Smooth muscle cell (in vitro differentiated cells): ENCODE measurements at regions not wholly inside any gene's neighbourhood (a gene's known extent, or its start where the extent isn't known, plus 50 kb on each side); places are given as distances from the start of the nearest gene placed in this dataset.

ENCODE experiments used
- DNase-seq: peaks from one replicate; lab custom pipeline; 2025; ENCODE audit not compliant: unreplicated experiment; lab: John Stamatoyannopoulos, UW
- H2AFZ ChIP-seq: fragments of 200-600 bp; sonication (generic); 2 replicates; pipeline ENCODE4 v1.6.0; 2016; ENCODE audit warnings: antibody characterized with exemption, low read depth, mild to moderate bottlenecking
- H3F3A ChIP-seq: fragments of 200-600 bp; sonication (generic); 2 replicates; pipeline ENCODE4 v1.6.0; 2017; ENCODE audit warnings: antibody characterized with exemption, low read depth
- H3K27ac ChIP-seq: fragments of 200-600 bp; sonication (generic); 2 replicates; pipeline ENCODE4 v1.5.1; 2016; ENCODE audit warnings: low read depth, mild to moderate bottlenecking
- H3K27me3 ChIP-seq: fragments of 200-600 bp; sonication (generic); 2 replicates; pipeline ENCODE4 v1.6.1; 2016; ENCODE audit warnings: low read depth, mild to moderate bottlenecking
- H3K36me3 ChIP-seq: fragments of 200-600 bp; sonication (generic); 2 replicates; pipeline ENCODE4 v1.5.1; 2016; ENCODE audit warnings: low read depth
- H3K4me1 ChIP-seq: fragments of 200-600 bp; sonication (generic); 2 replicates; pipeline ENCODE4 v1.5.1; 2016; ENCODE audit warnings: low read depth
- H3K4me2 ChIP-seq: fragments of 200-600 bp; sonication (generic); 2 replicates; pipeline ENCODE4 v1.6.0; 2016; ENCODE audit warnings: mild to moderate bottlenecking
- H3K4me3 ChIP-seq: fragments of 200-600 bp; sonication (generic); 2 replicates; pipeline ENCODE4 v1.5.1; 2016; ENCODE audit warnings: mild to moderate bottlenecking
- H3K79me2 ChIP-seq: fragments of 200-600 bp; sonication (generic); 2 replicates; pipeline ENCODE4 v1.6.0; 2016; ENCODE audit warnings: low read depth, mild to moderate bottlenecking
- H3K9ac ChIP-seq: fragments of 200-600 bp; sonication (generic); 2 replicates; pipeline ENCODE4 v1.6.0; 2016; ENCODE audit warnings: low read depth
- H3K9me3 ChIP-seq: fragments of 200-600 bp; sonication (generic); replicated peaks from 2 replicates; pipeline ENCODE4 v1.5.1; 2016; ENCODE audit warnings: low read depth
- H4K20me1 ChIP-seq: fragments of 200-600 bp; sonication (generic); 2 replicates; pipeline ENCODE4 v1.6.0; 2016; ENCODE audit warnings: low read depth
- CTCF ChIP-seq: fragments of 200-600 bp; sonication (generic); IDR thresholded peaks from 2 replicates; pipeline ENCODE4 v1.5.1; 2017; ENCODE audit warnings: borderline replicate concordance, mild to moderate bottlenecking, antibody characterized with exemption; ENCODE audit not compliant: insufficient read depth, poor library complexity, severe bottlenecking
- WGBS: methylation state at CpG from one replicate; pipeline ENCODE4 v1.1.7; 2016; ENCODE audit warnings: low lambda C conversion rate; 5-methylcytosine and 5-hydroxymethylcytosine counted together

- Histone ChIP-seq H3K27me3 (no peaks in the 10 kb centered on the region), H3K79me2 (no peaks in the 10 kb centered on the region), H3K36me3 (no peaks in the 10 kb centered on the region), H3K4me2 (no peak overlapping the region), H2AFZ (no peak overlapping the region), H3K27ac (no peak overlapping the region), H3F3A (no peaks in the 10 kb centered on the region), H4K20me1 (no peaks in the 10 kb centered on the region), H3K9ac (no peak overlapping the region), H3K4me3 (no peak overlapping the region), H3K9me3 (no peaks in the 10 kb centered on the region), H3K4me1 (no peaks in the 10 kb centered on the region)
- DNase-seq: no peak
- WGBS: 71% methylated on average over 9 of the region's 9 CpGs
- no peak for TF ChIP-seq CTCF
Observed at GRCh38 chr16:11464241-11464640, 119.0 kb downstream of the RMI2 start.

- Histone ChIP-seq H2AFZ (no peak overlapping the region), H3K4me1 (no peaks in the 10 kb centered on the region), H3K9ac (no peak overlapping the region), H3K27ac (no peak overlapping the region), H3K27me3 (no peaks in the 10 kb centered on the region), H3K9me3 (no peaks in the 10 kb centered on the region), H3K36me3 (no peaks in the 10 kb centered on the region), H3K79me2 (no peaks in the 10 kb centered on the region), H3K4me2 (no peak overlapping the region), H3F3A (no peaks in the 10 kb centered on the region), H4K20me1 (no peaks in the 10 kb centered on the region), H3K4me3 (no peak overlapping the region)
- 73% methylated on average over 4 of the region's 5 CpGs for WGBS
- DNase-seq: no peak
- no peak for TF ChIP-seq CTCF
Observed at GRCh38 chr16:11465675-11466074, 120.4 kb downstream of the RMI2 start.

- H3K27ac ChIP-seq: no peak overlapping the region
- no peak for TF ChIP-seq CTCF
- 91% methylated on average over 17 of the region's 17 CpGs for WGBS
- H3K27me3 ChIP-seq: no peaks in the 10 kb centered on the region
- H3K4me1 ChIP-seq: no peaks in the 10 kb centered on the region
- no peak overlapping the region for H2AFZ ChIP-seq
- DNase-seq: no peak
- H3K79me2 ChIP-seq: no peaks in the 10 kb centered on the region
- no peak overlapping the region for H3K4me2 ChIP-seq
- H4K20me1 ChIP-seq: no peaks in the 10 kb centered on the region
- H3K9me3 ChIP-seq: no peaks in the 10 kb centered on the region
- no peaks in the 10 kb centered on the region for H3K36me3 ChIP-seq
- no peak overlapping the region for H3K9ac ChIP-seq
- H3F3A ChIP-seq: no peaks in the 10 kb centered on the region
- H3K4me3 ChIP-seq: no peak overlapping the region
Observed at GRCh38 chr16:11470676-11471415, 115.9 kb downstream of the LITAF start.

- Histone ChIP-seq H2AFZ (no peak overlapping the region), H3K4me1 (no peaks in the 10 kb centered on the region), H3K4me2 (no peak overlapping the region), H3K9ac (no peak overlapping the region), H3K27me3 (no peaks in the 10 kb centered on the region), H3K27ac (no peak overlapping the region), H3K79me2 (no peaks in the 10 kb centered on the region), H3K36me3 (no peaks in the 10 kb centered on the region), H3F3A (no peaks in the 10 kb centered on the region), H3K4me3 (no peak overlapping the region), H3K9me3 (no peaks in the 10 kb centered on the region), H4K20me1 (no peaks in the 10 kb centered on the region)
- whole genome bisulfite sequencing: 96% methylated on average over 12 of the region's 12 CpGs
- DNase-seq: no peak
- no peak for TF ChIP-seq CTCF
Observed at GRCh38 chr16:11471548-11471947, 115.2 kb downstream of the LITAF start.
